Peyer's patch (tissue), 4 donors: ENCODE measurements at regions not wholly inside any gene's neighbourhood (a gene's known extent, or its start where the extent isn't known, plus 50 kb on each side); places are given as distances from the start of the nearest gene placed in this dataset.

Experiments
- POLR2A ChIP-seq, 2 donors: fragments of 450-650 bp; IDR thresholded peaks; one replicate each; pipeline ENCODE4 v1.5.1; 2017; ENCODE audit warnings: antibody characterized with exemption in 2 of 2, mild to moderate bottlenecking in 2 of 2, moderate library complexity in 2 of 2
- TF ChIP-seq, protein P1 (sequence below), 6 experiments: fragments of 450-650 bp in 4 of 6; fragments of 200-600 bp in 2 of 6; sonication (generic) in 1 of 6; IDR thresholded peaks; one replicate each; pipeline ENCODE4 v1.5.1; 2017 to 2019; ENCODE audit warnings: antibody characterized with exemption in 6 of 6, mild to moderate bottlenecking in 3 of 6, moderate library complexity in 1 of 6

DNA sequence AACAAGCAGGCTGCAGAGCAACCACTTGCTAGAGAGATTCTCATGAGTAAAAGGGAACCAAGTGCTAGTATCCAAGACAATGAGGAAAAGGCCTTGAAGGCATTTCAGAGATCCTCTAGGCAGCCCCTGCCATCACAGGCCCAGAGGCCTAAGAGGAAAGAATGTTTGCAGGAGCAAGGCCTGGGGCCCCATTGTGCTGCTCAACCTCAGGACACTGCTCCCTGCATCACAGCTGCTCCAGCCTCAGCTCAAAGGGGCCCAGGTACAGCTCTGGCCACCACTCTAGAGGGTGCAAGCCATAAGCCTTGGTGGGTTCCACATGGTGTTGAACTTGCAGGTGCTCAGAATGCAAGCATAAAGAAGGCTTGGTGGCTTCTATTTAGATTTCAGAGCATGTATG, 243.0 kb upstream of the RPL38 start:
- TF ChIP-seq, protein P1, sequence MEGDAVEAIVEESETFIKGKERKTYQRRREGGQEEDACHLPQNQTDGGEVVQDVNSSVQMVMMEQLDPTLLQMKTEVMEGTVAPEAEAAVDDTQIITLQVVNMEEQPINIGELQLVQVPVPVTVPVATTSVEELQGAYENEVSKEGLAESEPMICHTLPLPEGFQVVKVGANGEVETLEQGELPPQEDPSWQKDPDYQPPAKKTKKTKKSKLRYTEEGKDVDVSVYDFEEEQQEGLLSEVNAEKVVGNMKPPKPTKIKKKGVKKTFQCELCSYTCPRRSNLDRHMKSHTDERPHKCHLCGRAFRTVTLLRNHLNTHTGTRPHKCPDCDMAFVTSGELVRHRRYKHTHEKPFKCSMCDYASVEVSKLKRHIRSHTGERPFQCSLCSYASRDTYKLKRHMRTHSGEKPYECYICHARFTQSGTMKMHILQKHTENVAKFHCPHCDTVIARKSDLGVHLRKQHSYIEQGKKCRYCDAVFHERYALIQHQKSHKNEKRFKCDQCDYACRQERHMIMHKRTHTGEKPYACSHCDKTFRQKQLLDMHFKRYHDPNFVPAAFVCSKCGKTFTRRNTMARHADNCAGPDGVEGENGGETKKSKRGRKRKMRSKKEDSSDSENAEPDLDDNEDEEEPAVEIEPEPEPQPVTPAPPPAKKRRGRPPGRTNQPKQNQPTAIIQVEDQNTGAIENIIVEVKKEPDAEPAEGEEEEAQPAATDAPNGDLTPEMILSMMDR (IDR thresholded peaks at IDR 0.05), result no peak
- no peak for TF ChIP-seq POLR2A (IDR thresholded peaks at IDR 0.05)
